Neural progenitor cell (in vitro differentiated cells): ENCODE measurements at regions not wholly inside any gene's neighbourhood (a gene's known extent, or its start where the extent isn't known, plus 50 kb on each side); places are given as distances from the start of the nearest gene placed in this dataset.

Experiments
- EZH2 ChIP-seq: fragments of 200-600 bp; sonication (generic); IDR thresholded peaks from 2 replicates; pipeline ENCODE4 v1.6.1; 2017; ENCODE audit warnings: antibody characterized with exemption, mild to moderate bottlenecking, moderate library complexity
- EZH2phosphoT487 ChIP-seq: fragments of 200-600 bp; sonication (generic); IDR thresholded peaks from 2 replicates; pipeline ENCODE4 v1.6.1; 2017; ENCODE audit warnings: antibody characterized with exemption
- TF ChIP-seq, protein P1 (sequence below): fragments of 200-600 bp; sonication (generic); IDR thresholded peaks from 2 replicates; pipeline ENCODE4 v1.5.1; 2017; ENCODE audit warnings: antibody characterized with exemption, mild to moderate bottlenecking

DNA sequence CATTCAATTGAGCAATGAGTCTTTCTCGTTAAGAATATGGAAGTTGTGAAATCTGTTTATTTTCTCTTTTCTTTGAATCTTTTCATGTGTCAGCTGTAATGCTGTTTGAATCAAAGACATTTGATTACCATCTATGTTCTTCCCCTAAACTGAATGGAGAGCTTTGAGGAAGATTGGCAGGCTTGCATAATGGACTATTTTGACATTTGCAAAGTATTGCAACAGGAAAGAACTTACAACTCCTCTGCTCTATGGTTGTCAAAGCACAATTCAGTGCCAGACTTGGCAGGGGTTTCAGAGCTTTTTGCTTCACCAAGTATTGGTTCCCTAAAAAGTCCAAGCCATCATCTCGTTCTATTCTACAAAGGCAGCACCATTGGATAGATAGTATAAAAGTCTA is 549.0 kb upstream of the NUDT12 start:
- TF ChIP-seq, protein P1, sequence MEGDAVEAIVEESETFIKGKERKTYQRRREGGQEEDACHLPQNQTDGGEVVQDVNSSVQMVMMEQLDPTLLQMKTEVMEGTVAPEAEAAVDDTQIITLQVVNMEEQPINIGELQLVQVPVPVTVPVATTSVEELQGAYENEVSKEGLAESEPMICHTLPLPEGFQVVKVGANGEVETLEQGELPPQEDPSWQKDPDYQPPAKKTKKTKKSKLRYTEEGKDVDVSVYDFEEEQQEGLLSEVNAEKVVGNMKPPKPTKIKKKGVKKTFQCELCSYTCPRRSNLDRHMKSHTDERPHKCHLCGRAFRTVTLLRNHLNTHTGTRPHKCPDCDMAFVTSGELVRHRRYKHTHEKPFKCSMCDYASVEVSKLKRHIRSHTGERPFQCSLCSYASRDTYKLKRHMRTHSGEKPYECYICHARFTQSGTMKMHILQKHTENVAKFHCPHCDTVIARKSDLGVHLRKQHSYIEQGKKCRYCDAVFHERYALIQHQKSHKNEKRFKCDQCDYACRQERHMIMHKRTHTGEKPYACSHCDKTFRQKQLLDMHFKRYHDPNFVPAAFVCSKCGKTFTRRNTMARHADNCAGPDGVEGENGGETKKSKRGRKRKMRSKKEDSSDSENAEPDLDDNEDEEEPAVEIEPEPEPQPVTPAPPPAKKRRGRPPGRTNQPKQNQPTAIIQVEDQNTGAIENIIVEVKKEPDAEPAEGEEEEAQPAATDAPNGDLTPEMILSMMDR, result no peak
- TF ChIP-seq EZH2phosphoT487 (no peak), EZH2 (no peak)
